ENCODE measurements at regions not wholly inside any gene's neighbourhood (a gene's known extent, or its start where the extent isn't known, plus 50 kb on each side); places are given as distances from the start of the nearest gene placed in this dataset.

- DNase-seq (no peak), ATAC-seq (replicated peaks in 1 of 2) (no peak)
- peaks cover 3 to 8% of the 10 kb centered on the region in 2 donors for H3K9me3 Mint-ChIP-seq
- H3K36me3 Mint-ChIP-seq (ENCODE audit: insufficient read depth in 2 of 2), result peaks cover 0 to 6% of the 10 kb centered on the region in 2 donors
- H3K4me1 Mint-ChIP-seq (ENCODE audit: low read depth), result peaks cover 20% of the 10 kb centered on the region
- no peak overlapping the region for H3K4me3 Mint-ChIP-seq
- no peaks in the 10 kb centered on the region for H3K27me3 Mint-ChIP-seq (ENCODE audit: low read depth)
- no peak overlapping the region for H3K27ac Mint-ChIP-seq
These were observed 210.2 kb downstream of the MDFIC start for GRCh38 chr7:115132096-115132495.

- H3K36me3 Mint-ChIP-seq (ENCODE audit: insufficient read depth in 2 of 2), result peaks cover 0 to 3% of the 10 kb centered on the region in 2 donors
- H3K27me3 Mint-ChIP-seq (ENCODE audit: low read depth), result no peaks in the 10 kb centered on the region
- no peak for DNase-seq
- H3K4me1 Mint-ChIP-seq (ENCODE audit: low read depth), result no peaks in the 10 kb centered on the region
- no peak overlapping the region for H3K27ac Mint-ChIP-seq
- peaks cover 2 to 5% of the 10 kb centered on the region in 2 donors for H3K9me3 Mint-ChIP-seq
- no peak for ATAC-seq (replicated peaks in 1 of 2)
- H3K4me3 Mint-ChIP-seq, result no peak overlapping the region
These were observed 206.3 kb downstream of the MDFIC start for GRCh38 chr7:115128154-115128553.

- ATAC-seq (replicated peaks in 1 of 2) (no peak), DNase-seq (no peak)
These were observed 205.6 kb downstream of the MDFIC start for GRCh38 chr7:115127399-115128021.

GRCh38 chr7:115125750-115126149 lies 203.9 kb downstream of the MDFIC start:
- H3K4me1 Mint-ChIP-seq (ENCODE audit: low read depth), result no peaks in the 10 kb centered on the region
- no peaks in the 10 kb centered on the region for H3K27me3 Mint-ChIP-seq (ENCODE audit: low read depth)
- H3K4me3 Mint-ChIP-seq, result no peak overlapping the region
- H3K36me3 Mint-ChIP-seq (ENCODE audit: insufficient read depth in 2 of 2), result no peaks in the 10 kb centered on the region
- no peaks in the 10 kb centered on the region for H3K9me3 Mint-ChIP-seq
- no peak overlapping the region for H3K27ac Mint-ChIP-seq
- ATAC-seq (replicated peaks in 1 of 2) (no peak), DNase-seq (no peak)

More at GRCh38 chr7:115127399-115128021, 205.6 kb downstream of the MDFIC start:
- Mint-ChIP-seq H3K27me3 (ENCODE audit: low read depth) (no peaks in the 10 kb centered on the region), H3K4me1 (ENCODE audit: low read depth) (no peaks in the 10 kb centered on the region), H3K36me3 (ENCODE audit: insufficient read depth in 2 of 2) (peaks cover 0 to 2% of the 10 kb centered on the region in 2 donors), H3K9me3 (peaks cover 2 to 4% of the 10 kb centered on the region in 2 donors), H3K27ac (no peak overlapping the region), H3K4me3 (no peak overlapping the region)

GRCh38 chr7:115125312-115125711 lies 203.4 kb downstream of the MDFIC start:
- no peaks in the 10 kb centered on the region for H3K9me3 Mint-ChIP-seq
- H3K27ac Mint-ChIP-seq, result no peak overlapping the region
- no peaks in the 10 kb centered on the region for H3K4me1 Mint-ChIP-seq (ENCODE audit: low read depth)
- no peak for ATAC-seq (replicated peaks in 1 of 2)
- DNase-seq, result no peak
- no peaks in the 10 kb centered on the region for H3K27me3 Mint-ChIP-seq (ENCODE audit: low read depth)
- no peaks in the 10 kb centered on the region for H3K36me3 Mint-ChIP-seq (ENCODE audit: insufficient read depth in 2 of 2)
- no peak overlapping the region for H3K4me3 Mint-ChIP-seq

GRCh38 chr7:115124409-115124939 lies 202.6 kb downstream of the MDFIC start:
- H3K27ac Mint-ChIP-seq, result no peak overlapping the region

GRCh38 chr7:115123441-115123840 lies 201.5 kb downstream of the MDFIC start:
- Mint-ChIP-seq H3K9me3 (no peaks in the 10 kb centered on the region), H3K27me3 (ENCODE audit: low read depth) (no peaks in the 10 kb centered on the region), H3K4me1 (ENCODE audit: low read depth) (no peaks in the 10 kb centered on the region), H3K36me3 (ENCODE audit: insufficient read depth in 2 of 2) (no peaks in the 10 kb centered on the region), H3K4me3 (no peak overlapping the region), H3K27ac (no peak overlapping the region)
- DNase-seq (no peak), ATAC-seq (replicated peaks in 1 of 2) (no peak)

More at GRCh38 chr7:115124409-115124939, 202.6 kb downstream of the MDFIC start:
- Mint-ChIP-seq H3K4me1 (ENCODE audit: low read depth) (no peaks in the 10 kb centered on the region), H3K9me3 (no peaks in the 10 kb centered on the region), H3K36me3 (ENCODE audit: insufficient read depth in 2 of 2) (no peaks in the 10 kb centered on the region), H3K27me3 (ENCODE audit: low read depth) (no peaks in the 10 kb centered on the region), H3K4me3 (no peak overlapping the region)
- ATAC-seq (replicated peaks in 1 of 2) (no peak), DNase-seq (no peak)

GRCh38 chr7:115122388-115122787 lies 200.5 kb downstream of the MDFIC start:
- Mint-ChIP-seq H3K27ac (no peak overlapping the region), H3K4me1 (ENCODE audit: low read depth) (no peaks in the 10 kb centered on the region), H3K4me3 (no peak overlapping the region), H3K27me3 (ENCODE audit: low read depth) (no peaks in the 10 kb centered on the region), H3K36me3 (ENCODE audit: insufficient read depth in 2 of 2) (no peaks in the 10 kb centered on the region), H3K9me3 (no peaks in the 10 kb centered on the region)
- DNase-seq (no peak), ATAC-seq (replicated peaks in 1 of 2) (no peak)

GRCh38 chr7:115117748-115118147 lies 195.9 kb downstream of the MDFIC start:
- Mint-ChIP-seq H3K36me3 (ENCODE audit: insufficient read depth in 2 of 2) (no peaks in the 10 kb centered on the region), H3K9me3 (no peaks in the 10 kb centered on the region), H3K27me3 (ENCODE audit: low read depth) (no peaks in the 10 kb centered on the region), H3K4me1 (ENCODE audit: low read depth) (no peaks in the 10 kb centered on the region), H3K4me3 (no peak overlapping the region), H3K27ac (no peak overlapping the region)
- no peak for ATAC-seq (replicated peaks in 1 of 2)
- no peak for DNase-seq

- Mint-ChIP-seq H3K9me3 (no peaks in the 10 kb centered on the region), H3K4me1 (ENCODE audit: low read depth) (no peaks in the 10 kb centered on the region), H3K27ac (no peak overlapping the region), H3K4me3 (no peak overlapping the region), H3K27me3 (ENCODE audit: low read depth) (no peaks in the 10 kb centered on the region), H3K36me3 (ENCODE audit: insufficient read depth in 2 of 2) (no peaks in the 10 kb centered on the region)
- DNase-seq, result no peak
- ATAC-seq (replicated peaks in 1 of 2), result no peak
These were observed 195.2 kb downstream of the MDFIC start for GRCh38 chr7:115116773-115117715.

- no peak for ATAC-seq (replicated peaks in 1 of 2)
- Mint-ChIP-seq H3K4me1 (ENCODE audit: low read depth) (no peaks in the 10 kb centered on the region), H3K27ac (no peak overlapping the region), H3K9me3 (no peaks in the 10 kb centered on the region), H3K4me3 (no peak overlapping the region), H3K27me3 (ENCODE audit: low read depth) (no peaks in the 10 kb centered on the region), H3K36me3 (ENCODE audit: insufficient read depth in 2 of 2) (no peaks in the 10 kb centered on the region)
- DNase-seq, result no peak
These were observed 191.9 kb downstream of the MDFIC start for GRCh38 chr7:115113776-115114175.

GRCh38 chr7:115113131-115113530 lies 191.2 kb downstream of the MDFIC start:
- no peak overlapping the region for H3K4me3 Mint-ChIP-seq
- H3K27ac Mint-ChIP-seq, result no peak overlapping the region
- H3K27me3 Mint-ChIP-seq (ENCODE audit: low read depth), result no peaks in the 10 kb centered on the region
- ATAC-seq (replicated peaks in 1 of 2) (no peak), DNase-seq (no peak)
- H3K4me1 Mint-ChIP-seq (ENCODE audit: low read depth), result no peaks in the 10 kb centered on the region
- H3K36me3 Mint-ChIP-seq (ENCODE audit: insufficient read depth in 2 of 2), result no peaks in the 10 kb centered on the region
- H3K9me3 Mint-ChIP-seq, result no peaks in the 10 kb centered on the region

- no peaks in the 10 kb centered on the region for H3K9me3 Mint-ChIP-seq
- H3K36me3 Mint-ChIP-seq (ENCODE audit: insufficient read depth in 2 of 2), result no peaks in the 10 kb centered on the region
- no peak for DNase-seq
- H3K4me3 Mint-ChIP-seq, result no peak overlapping the region
- no peaks in the 10 kb centered on the region for H3K27me3 Mint-ChIP-seq (ENCODE audit: low read depth)
- no peak overlapping the region for H3K27ac Mint-ChIP-seq
- no peak for ATAC-seq (replicated peaks in 1 of 2)
- H3K4me1 Mint-ChIP-seq (ENCODE audit: low read depth), result no peaks in the 10 kb centered on the region
These were observed 188.6 kb downstream of the MDFIC start for GRCh38 chr7:115110523-115110922.
